ENCODE measurements at regions not wholly inside any gene's neighbourhood (a gene's known extent, or its start where the extent isn't known, plus 50 kb on each side); places are given as distances from the start of the nearest gene placed in this dataset.

DNA sequence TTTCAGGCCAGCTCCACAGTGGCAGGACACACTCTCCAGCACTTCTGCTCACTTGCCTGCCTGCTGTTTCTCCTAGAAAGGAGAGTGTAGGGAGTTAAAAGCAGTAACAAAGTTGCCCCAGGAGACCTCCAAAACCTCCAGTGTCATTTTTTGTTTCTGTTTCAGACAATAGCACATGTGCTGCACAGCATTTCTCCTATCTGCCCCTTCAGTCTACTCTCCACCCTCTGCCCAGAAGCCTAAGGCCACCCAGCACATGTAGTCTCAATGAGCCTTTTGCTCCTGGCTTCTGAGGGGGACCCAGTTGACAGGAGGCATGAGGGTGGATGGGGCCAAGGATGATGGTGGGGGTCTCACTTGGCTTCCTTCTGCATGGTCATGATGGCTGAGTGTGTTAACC, 329.6 kb upstream of the CLNK start:
- TF ChIP-seq, protein P1, sequence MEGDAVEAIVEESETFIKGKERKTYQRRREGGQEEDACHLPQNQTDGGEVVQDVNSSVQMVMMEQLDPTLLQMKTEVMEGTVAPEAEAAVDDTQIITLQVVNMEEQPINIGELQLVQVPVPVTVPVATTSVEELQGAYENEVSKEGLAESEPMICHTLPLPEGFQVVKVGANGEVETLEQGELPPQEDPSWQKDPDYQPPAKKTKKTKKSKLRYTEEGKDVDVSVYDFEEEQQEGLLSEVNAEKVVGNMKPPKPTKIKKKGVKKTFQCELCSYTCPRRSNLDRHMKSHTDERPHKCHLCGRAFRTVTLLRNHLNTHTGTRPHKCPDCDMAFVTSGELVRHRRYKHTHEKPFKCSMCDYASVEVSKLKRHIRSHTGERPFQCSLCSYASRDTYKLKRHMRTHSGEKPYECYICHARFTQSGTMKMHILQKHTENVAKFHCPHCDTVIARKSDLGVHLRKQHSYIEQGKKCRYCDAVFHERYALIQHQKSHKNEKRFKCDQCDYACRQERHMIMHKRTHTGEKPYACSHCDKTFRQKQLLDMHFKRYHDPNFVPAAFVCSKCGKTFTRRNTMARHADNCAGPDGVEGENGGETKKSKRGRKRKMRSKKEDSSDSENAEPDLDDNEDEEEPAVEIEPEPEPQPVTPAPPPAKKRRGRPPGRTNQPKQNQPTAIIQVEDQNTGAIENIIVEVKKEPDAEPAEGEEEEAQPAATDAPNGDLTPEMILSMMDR (IDR thresholded peaks at IDR 0.05) = no peak
- TF ChIP-seq HMGA2 (CRISPR knock-in tag; IDR thresholded peaks at IDR 0.05) (no peak), MYBL2 (CRISPR knock-in tag; IDR thresholded peaks at IDR 0.05) (no peak), ZNF263 (CRISPR knock-in tag; IDR thresholded peaks at IDR 0.05; ENCODE audit: low read depth) (no peak), ZNF121 (CRISPR knock-in tag; IDR thresholded peaks at IDR 0.05) (no peak), NFYB (CRISPR knock-in tag; conservative IDR thresholded peaks at IDR 0.05; ENCODE audit: low read depth) (no peak), ESRRA (CRISPR knock-in tag; IDR thresholded peaks at IDR 0.05; ENCODE audit: borderline replicate concordance) (no peak), JAZF1 (CRISPR knock-in tag; IDR thresholded peaks at IDR 0.05) (no peak), FOXK1 (CRISPR knock-in tag; IDR thresholded peaks at IDR 0.05) (no peak)
- TF ChIP-seq, protein P2, sequence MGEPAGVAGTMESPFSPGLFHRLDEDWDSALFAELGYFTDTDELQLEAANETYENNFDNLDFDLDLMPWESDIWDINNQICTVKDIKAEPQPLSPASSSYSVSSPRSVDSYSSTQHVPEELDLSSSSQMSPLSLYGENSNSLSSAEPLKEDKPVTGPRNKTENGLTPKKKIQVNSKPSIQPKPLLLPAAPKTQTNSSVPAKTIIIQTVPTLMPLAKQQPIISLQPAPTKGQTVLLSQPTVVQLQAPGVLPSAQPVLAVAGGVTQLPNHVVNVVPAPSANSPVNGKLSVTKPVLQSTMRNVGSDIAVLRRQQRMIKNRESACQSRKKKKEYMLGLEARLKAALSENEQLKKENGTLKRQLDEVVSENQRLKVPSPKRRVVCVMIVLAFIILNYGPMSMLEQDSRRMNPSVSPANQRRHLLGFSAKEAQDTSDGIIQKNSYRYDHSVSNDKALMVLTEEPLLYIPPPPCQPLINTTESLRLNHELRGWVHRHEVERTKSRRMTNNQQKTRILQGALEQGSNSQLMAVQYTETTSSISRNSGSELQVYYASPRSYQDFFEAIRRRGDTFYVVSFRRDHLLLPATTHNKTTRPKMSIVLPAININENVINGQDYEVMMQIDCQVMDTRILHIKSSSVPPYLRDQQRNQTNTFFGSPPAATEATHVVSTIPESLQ (CRISPR knock-in tag; IDR thresholded peaks at IDR 0.05) = no peak
- TF ChIP-seq, protein P3, sequence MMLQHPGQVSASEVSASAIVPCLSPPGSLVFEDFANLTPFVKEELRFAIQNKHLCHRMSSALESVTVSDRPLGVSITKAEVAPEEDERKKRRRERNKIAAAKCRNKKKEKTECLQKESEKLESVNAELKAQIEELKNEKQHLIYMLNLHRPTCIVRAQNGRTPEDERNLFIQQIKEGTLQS (CRISPR knock-in tag; conservative IDR thresholded peaks at IDR 0.05) = no peak
- TF ChIP-seq, protein P4, sequence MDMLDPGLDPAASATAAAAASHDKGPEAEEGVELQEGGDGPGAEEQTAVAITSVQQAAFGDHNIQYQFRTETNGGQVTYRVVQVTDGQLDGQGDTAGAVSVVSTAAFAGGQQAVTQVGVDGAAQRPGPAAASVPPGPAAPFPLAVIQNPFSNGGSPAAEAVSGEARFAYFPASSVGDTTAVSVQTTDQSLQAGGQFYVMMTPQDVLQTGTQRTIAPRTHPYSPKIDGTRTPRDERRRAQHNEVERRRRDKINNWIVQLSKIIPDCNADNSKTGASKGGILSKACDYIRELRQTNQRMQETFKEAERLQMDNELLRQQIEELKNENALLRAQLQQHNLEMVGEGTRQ (CRISPR knock-in tag; IDR thresholded peaks at IDR 0.05) = no peak
- TF ChIP-seq, protein P5, sequence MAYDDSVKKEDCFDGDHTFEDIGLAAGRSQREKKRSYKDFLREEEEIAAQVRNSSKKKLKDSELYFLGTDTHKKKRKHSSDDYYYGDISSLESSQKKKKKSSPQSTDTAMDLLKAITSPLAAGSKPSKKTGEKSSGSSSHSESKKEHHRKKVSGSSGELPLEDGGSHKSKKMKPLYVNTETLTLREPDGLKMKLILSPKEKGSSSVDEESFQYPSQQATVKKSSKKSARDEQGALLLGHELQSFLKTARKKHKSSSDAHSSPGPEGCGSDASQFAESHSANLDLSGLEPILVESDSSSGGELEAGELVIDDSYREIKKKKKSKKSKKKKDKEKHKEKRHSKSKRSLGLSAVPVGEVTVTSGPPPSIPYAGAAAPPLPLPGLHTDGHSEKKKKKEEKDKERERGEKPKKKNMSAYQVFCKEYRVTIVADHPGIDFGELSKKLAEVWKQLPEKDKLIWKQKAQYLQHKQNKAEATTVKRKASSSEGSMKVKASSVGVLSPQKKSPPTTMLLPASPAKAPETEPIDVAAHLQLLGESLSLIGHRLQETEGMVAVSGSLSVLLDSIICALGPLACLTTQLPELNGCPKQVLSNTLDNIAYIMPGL (CRISPR knock-in tag; IDR thresholded peaks at IDR 0.05) = no peak
